Uterus (tissue), 2 donors: ENCODE measurements at regions not wholly inside any gene's neighbourhood (a gene's known extent, or its start where the extent isn't known, plus 50 kb on each side); places are given as distances from the start of the nearest gene placed in this dataset.

ENCODE experiments used
- CTCF ChIP-seq, 4 experiments: fragments of 200-600 bp in 2 of 4; fragments of 450-650 bp in 2 of 4; sonication (generic) in 2 of 4; IDR thresholded peaks; one replicate each; pipeline ENCODE4 v1.5.1; 2016 to 2019; ENCODE audit warnings: antibody characterized with exemption in 4 of 4, mild to moderate bottlenecking in 2 of 4, moderate library complexity in 1 of 4
- POLR2A ChIP-seq, 2 donors: fragments of 450-650 bp; IDR thresholded peaks; one replicate each; pipeline ENCODE4 v1.6.1; 2016; ENCODE audit warnings: antibody characterized with exemption in 2 of 2, mild to moderate bottlenecking in 1 of 2, moderate library complexity in 1 of 2

- TF ChIP-seq POLR2A (IDR thresholded peaks at IDR 0.05), result no peak
- no peak for TF ChIP-seq CTCF (IDR thresholded peaks at IDR 0.05)
These were observed 269.5 kb upstream of the FOXF1 start for GRCh38 chr16:86240716-86241363.
